Endothelial cell of umbilical vein (primary cell): ENCODE measurements at regions not wholly inside any gene's neighbourhood (a gene's known extent, or its start where the extent isn't known, plus 50 kb on each side); places are given as distances from the start of the nearest gene placed in this dataset.

Source experiments
- CTCF ChIP-seq, 2 donors: IDR thresholded peaks; 1 replicate in 1 of 2; 2 replicates in 1 of 2; pipeline ENCODE4 v1.5.1; 2011; ENCODE audit warnings: low read length in 2 of 2, mild to moderate bottlenecking in 2 of 2, moderate library complexity in 2 of 2, control low read depth in 1 of 2, inconsistent platforms in 1 of 2, low read depth in 1 of 2; ENCODE audit not compliant: insufficient read depth in 1 of 2; ENCODE audit errors: extremely low read depth in 1 of 2
- EZH2 ChIP-seq: IDR thresholded peaks from 2 replicates; pipeline ENCODE4 v1.6.1; 2012; ENCODE audit warnings: borderline replicate concordance, low read depth, mild to moderate bottlenecking, moderate library complexity, low read length, inconsistent platforms; ENCODE audit not compliant: severe bottlenecking
- FOS ChIP-seq: IDR thresholded peaks from 2 replicates; pipeline ENCODE4 v1.6.1; 2011; ENCODE audit warnings: mild to moderate bottlenecking, low read length, moderate library complexity, borderline replicate concordance; ENCODE audit not compliant: insufficient read depth
- MAX ChIP-seq: IDR thresholded peaks from 2 replicates; pipeline ENCODE4 v1.6.1; 2011; ENCODE audit not compliant: insufficient read depth, insufficient read length
- POLR2A ChIP-seq: IDR thresholded peaks from 2 replicates; pipeline ENCODE4 v1.6.1; 2012; ENCODE audit warnings: low read depth, mild to moderate bottlenecking, control low read depth, low read length
- POLR2AphosphoS5 ChIP-seq: IDR thresholded peaks from 2 replicates; pipeline ENCODE4 v1.6.1; 2012; ENCODE audit warnings: low read depth, mild to moderate bottlenecking, control low read depth, low read length, moderate library complexity; ENCODE audit not compliant: insufficient read depth

GRCh38 chr22:27474112-27474571 lies 327.4 kb downstream of the MN1 start:
- TF ChIP-seq CTCF (IDR thresholded peaks at IDR 0.05; ENCODE audit: extremely low read depth in 1 of 2, insufficient read depth in 1 of 2, low read depth in 1 of 2, low read length in 2 of 2) (no peak), POLR2A (no peak), POLR2AphosphoS5 (no peak), MAX (no peak), EZH2 (no peak), FOS (no peak)
